Activated T-cell treated with anti-CD3 and anti-CD28 coated beads, Interleukin-2, amount 50 U/mL, for 72 hours (primary cell): ENCODE measurements at regions not wholly inside any gene's neighbourhood (a gene's known extent, or its start where the extent isn't known, plus 50 kb on each side); places are given as distances from the start of the nearest gene placed in this dataset.

Experiments
- ATAC-seq, 2 donors: fragments of 150-1000 bp; cut with Tn5 transposase; replicated peaks in 1 of 2; 2 replicates each; pipeline ENCODE4 v1.10.0; 2021; ENCODE audit warnings: moderate library complexity in 2 of 2, mild to moderate bottlenecking in 1 of 2
- DNase-seq, 2 donors: peaks; one replicate each; pipeline ENCODE4 v3.0.0; 2021 to 2022; ENCODE audit warnings: mixed read lengths in 1 of 2
- H3K27ac Mint-ChIP-seq: one replicate; pipeline ENCODE4 v1.8.0; 2022; ENCODE audit warnings: mild to moderate bottlenecking, moderate library complexity, mixed read lengths
- H3K27me3 Mint-ChIP-seq: one replicate; pipeline ENCODE4 v1.8.0; 2022; ENCODE audit warnings: low read depth, mixed read lengths
- H3K36me3 Mint-ChIP-seq, 2 donors: one replicate each; pipeline ENCODE4 v1.8.0; 2022; ENCODE audit warnings: mixed read lengths in 2 of 2, mild to moderate bottlenecking in 1 of 2; ENCODE audit not compliant: insufficient read depth in 2 of 2
- H3K4me1 Mint-ChIP-seq: one replicate; pipeline ENCODE4 v1.8.0; 2022; ENCODE audit warnings: low read depth, mixed read lengths
- H3K4me3 Mint-ChIP-seq, 2 donors: one replicate each; pipeline ENCODE4 v1.8.0; 2022; ENCODE audit warnings: mild to moderate bottlenecking in 2 of 2, mixed read lengths in 2 of 2, moderate library complexity in 2 of 2
- H3K9me3 Mint-ChIP-seq, 2 donors: one replicate each; pipeline ENCODE4 v1.8.0; 2022; ENCODE audit warnings: mixed read lengths in 2 of 2

DNA sequence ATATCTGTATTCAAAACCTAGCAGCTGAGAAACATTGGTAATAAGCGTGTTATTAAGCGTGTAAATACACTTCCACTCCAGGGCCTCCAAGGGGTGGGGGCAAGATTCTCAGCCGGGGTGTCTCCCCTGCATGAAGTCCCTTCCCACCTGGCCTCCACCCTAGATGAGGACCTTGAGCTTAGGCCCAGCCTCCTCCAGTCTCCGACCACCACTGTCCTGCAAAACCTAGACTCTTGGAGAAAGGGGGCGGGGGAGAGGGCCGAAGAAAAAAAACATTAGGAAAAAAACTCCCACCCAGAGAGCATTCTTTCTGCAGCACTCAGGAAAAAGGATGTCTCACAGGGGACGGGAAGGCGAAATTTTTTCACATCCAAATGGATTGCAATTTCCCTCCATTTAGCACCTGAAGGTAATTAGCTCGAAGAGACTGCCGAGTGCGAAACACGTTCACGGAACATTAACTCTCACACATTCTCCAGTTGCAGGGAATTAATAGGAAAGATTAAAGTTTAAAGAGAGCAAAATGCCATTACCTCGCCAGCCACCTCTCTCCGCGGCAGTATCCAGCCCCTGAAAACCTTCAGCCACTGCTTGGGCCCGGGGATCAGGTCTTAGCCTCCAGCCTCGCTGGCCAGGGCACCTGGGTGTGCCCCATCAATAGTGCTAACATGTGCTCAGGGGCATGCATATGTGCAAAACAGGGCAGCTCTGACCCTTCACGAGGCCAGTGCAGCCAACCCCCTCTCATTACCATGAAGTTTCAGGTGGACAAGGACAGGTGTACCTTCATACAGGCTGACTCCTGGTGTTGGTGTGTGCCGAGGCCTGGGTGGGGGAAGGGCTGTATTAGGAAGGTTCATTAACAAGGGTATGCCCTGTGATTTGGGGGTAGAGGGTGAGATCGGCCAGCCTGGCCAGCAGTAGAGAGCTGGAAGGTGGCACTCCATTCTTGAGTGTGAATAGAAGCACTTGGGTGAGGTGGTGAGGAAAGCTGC, 77.2 kb downstream of the HIF1AN start:
- no peak overlapping the region for H3K4me3 Mint-ChIP-seq
- no peaks in the 10 kb centered on the region for H3K4me1 Mint-ChIP-seq
- H3K27me3 Mint-ChIP-seq, result peaks cover 62% of the 10 kb centered on the region
- ATAC-seq (no peak), DNase-seq (no peak)
- H3K36me3 Mint-ChIP-seq, result no peaks in the 10 kb centered on the region
- no peak overlapping the region for H3K27ac Mint-ChIP-seq
- H3K9me3 Mint-ChIP-seq, result no peaks in the 10 kb centered on the region

DNA sequence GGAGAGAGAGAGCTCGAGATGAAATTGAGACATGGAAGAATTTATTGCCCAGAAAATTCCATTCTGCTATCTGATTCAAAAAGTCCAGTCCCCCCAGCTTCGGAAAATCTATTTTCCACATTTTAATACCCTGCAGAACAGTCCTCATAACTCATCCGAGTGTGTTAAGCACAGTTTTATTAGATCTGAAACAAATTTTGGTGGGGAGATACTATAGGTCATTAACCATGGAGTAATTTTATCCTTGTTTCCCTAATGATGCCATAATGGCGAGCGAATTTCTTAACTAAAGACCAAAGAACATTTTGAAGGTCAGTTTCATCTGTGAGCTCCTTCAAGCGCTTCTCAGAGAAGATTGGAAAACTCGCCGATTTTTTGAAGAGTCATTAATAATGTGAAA, 78.1 kb downstream of the HIF1AN start:
- H3K4me1 Mint-ChIP-seq, result no peaks in the 10 kb centered on the region
- H3K9me3 Mint-ChIP-seq, result no peaks in the 10 kb centered on the region
- H3K36me3 Mint-ChIP-seq, result no peaks in the 10 kb centered on the region
- no peak for DNase-seq
- no peak overlapping the region for H3K4me3 Mint-ChIP-seq
- no peak for ATAC-seq
- H3K27me3 Mint-ChIP-seq, result peaks cover 66% of the 10 kb centered on the region
- no peak overlapping the region for H3K27ac Mint-ChIP-seq

DNA sequence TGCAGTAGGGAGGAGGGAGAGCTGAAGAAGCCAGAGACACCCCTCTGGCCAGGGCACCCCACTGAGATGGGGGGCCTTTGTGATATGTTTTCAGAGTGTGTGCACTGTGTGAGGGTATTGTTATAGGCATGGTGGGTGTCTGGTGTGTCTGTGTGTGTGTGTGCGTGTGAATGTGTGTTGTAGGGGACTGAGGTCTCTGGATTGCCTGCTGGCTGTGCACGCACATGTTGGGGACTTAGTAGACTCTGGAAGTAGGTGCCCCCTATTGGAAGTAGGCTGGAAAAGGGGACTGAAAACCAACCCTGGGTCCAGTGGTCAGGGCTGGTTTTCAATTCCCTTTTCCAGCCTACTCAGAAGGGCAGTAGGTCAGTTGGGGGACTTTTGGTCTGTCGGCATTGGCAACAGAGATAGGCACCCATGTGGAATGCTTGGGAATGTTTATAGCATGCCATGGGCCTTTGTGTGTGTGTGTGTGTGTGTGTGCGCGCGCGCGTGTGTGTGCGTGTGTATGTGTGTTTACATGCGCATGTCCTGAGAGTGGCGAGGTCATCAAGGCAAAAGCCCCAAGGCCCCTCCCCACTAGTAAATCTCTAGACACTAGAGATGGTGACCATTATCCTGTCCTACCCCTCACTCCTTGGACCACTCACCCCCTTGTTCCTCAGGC, 78.8 kb downstream of the HIF1AN start:
- DNase-seq (no peak), ATAC-seq (no peak)
- Mint-ChIP-seq H3K36me3 (no peaks in the 10 kb centered on the region), H3K9me3 (no peaks in the 10 kb centered on the region), H3K27ac (no peak overlapping the region), H3K4me1 (no peaks in the 10 kb centered on the region), H3K4me3 (no peak overlapping the region), H3K27me3 (peaks cover 74% of the 10 kb centered on the region)

DNA sequence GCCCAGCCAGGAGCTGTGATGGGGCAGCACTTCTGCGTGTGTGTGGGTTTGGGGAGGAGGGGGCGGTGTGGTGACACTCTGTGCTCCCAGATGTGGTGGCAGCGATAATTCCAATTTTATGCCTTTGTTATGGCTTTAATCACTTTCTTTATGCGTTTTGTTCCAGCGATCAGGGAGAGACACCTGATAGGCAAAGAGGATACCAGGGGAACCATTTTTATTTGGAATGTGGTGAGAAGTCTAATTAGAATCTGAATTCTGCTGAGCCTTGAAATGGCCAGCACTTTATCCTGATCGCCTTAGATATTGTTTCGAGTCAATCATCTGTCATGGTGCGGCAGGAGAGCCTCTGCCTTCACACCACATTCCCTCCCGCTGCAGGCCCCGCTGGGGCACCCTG, 79.5 kb downstream of the HIF1AN start:
- Mint-ChIP-seq H3K4me1 (no peaks in the 10 kb centered on the region), H3K9me3 (no peaks in the 10 kb centered on the region), H3K27me3 (peaks cover 77% of the 10 kb centered on the region), H3K36me3 (no peaks in the 10 kb centered on the region), H3K27ac (no peak overlapping the region), H3K4me3 (no peak overlapping the region)
- DNase-seq (no peak), ATAC-seq (no peak)

- DNase-seq (no peak), ATAC-seq (no peak)
- no peak overlapping the region for H3K4me3 Mint-ChIP-seq
- no peaks in the 10 kb centered on the region for H3K4me1 Mint-ChIP-seq
- H3K27me3 Mint-ChIP-seq, result peaks cover 77% of the 10 kb centered on the region
- no peaks in the 10 kb centered on the region for H3K9me3 Mint-ChIP-seq
- no peak overlapping the region for H3K27ac Mint-ChIP-seq
- H3K36me3 Mint-ChIP-seq, result no peaks in the 10 kb centered on the region
Measured at GRCh38 chr10:100615908-100616307, 80.2 kb downstream of the HIF1AN start.

DNA sequence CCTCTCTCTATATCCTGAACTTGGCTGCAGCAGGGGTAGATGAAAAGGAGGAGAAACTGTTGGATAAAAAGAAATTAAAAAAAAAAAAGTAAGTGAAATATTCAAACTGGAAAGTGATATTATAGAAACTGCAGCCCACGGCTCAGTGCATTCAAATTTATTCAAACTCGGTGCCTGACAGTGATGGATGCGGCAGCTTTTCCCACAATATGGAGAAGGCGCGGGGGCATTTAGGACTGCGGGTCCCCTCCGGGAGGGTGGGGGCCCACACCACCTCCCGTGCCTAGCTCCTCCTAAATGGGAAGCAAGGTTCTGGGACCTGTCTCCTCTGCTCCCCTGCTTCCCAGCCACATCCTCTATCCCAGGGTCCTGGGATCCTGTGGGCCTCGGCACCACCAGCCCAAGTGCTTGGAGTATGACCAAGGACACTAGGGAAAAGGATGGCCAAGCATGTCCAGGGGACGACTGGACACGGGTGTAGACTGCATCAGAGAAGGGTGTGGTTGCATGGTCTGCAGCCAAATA, 82.4 kb downstream of the HIF1AN start:
- no peak for DNase-seq
- Mint-ChIP-seq H3K36me3 (no peaks in the 10 kb centered on the region), H3K4me3 (no peak overlapping the region)

DNA sequence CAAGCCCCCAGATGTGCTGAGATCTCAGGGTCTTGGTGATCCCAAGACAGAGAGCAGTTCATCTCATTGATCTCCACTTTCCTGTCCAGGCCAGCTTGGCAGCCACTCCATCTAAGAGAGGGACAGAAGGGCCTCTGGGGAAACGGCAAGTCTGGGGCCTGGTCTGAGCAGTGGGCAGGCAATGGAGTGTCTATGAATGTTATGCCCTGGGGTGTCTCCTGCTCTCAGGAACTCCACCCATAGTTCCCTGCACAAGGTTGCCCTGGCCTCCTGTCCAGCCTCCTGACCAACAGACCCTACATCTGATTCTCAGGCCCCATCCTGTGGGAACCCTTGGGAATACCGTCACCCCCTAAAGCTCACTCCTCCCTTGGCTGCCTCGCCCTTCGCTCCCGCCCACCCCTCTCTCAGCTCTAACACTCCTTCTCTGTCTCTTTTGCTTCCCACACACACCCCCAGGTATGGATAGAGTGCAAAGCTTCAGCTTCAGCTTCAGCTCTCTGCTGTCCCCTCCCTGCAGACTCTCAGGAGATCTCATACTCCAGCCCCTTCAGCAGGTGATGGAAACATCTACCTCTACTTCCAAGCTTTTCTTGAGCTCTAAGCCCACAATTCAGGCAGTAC, 83.0 kb downstream of the HIF1AN start:
- Mint-ChIP-seq H3K27me3 (peaks cover 73% of the 10 kb centered on the region), H3K4me1 (no peaks in the 10 kb centered on the region), H3K4me3 (no peak overlapping the region), H3K9me3 (no peaks in the 10 kb centered on the region), H3K27ac (no peak overlapping the region), H3K36me3 (no peaks in the 10 kb centered on the region)
- DNase-seq, result no peak
- no peak for ATAC-seq

More for the DNA sequence above, 82.4 kb downstream of the HIF1AN start:
- H3K27ac Mint-ChIP-seq, result no peak overlapping the region
- no peaks in the 10 kb centered on the region for H3K9me3 Mint-ChIP-seq
- peaks cover 73% of the 10 kb centered on the region for H3K27me3 Mint-ChIP-seq
- H3K4me1 Mint-ChIP-seq, result no peaks in the 10 kb centered on the region
- no peak for ATAC-seq

GRCh38 chr10:100620087-100620835, 84.5 kb downstream of the HIF1AN start:
- ATAC-seq, result no peak
- Mint-ChIP-seq H3K4me1 (no peaks in the 10 kb centered on the region), H3K27ac (no peak overlapping the region), H3K36me3 (no peaks in the 10 kb centered on the region), H3K27me3 (peaks cover 83% of the 10 kb centered on the region), H3K4me3 (no peak overlapping the region), H3K9me3 (no peaks in the 10 kb centered on the region)
- DNase-seq, result no peak

- no peaks in the 10 kb centered on the region for H3K9me3 Mint-ChIP-seq
- peaks cover 82% of the 10 kb centered on the region for H3K27me3 Mint-ChIP-seq
- no peaks in the 10 kb centered on the region for H3K4me1 Mint-ChIP-seq
- ATAC-seq, result peak; percentile 26 to 50
- H3K4me3 Mint-ChIP-seq, result peak overlapping the region; percentile 46 to 78
- DNase-seq, result peak; percentile 18 to 43
- H3K27ac Mint-ChIP-seq, result no peak overlapping the region
- no peaks in the 10 kb centered on the region for H3K36me3 Mint-ChIP-seq
Measured at GRCh38 chr10:100621360-100622205, 85.8 kb downstream of the HIF1AN start.

- Mint-ChIP-seq H3K27ac (no peak overlapping the region), H3K4me3 (no peak overlapping the region), H3K36me3 (no peaks in the 10 kb centered on the region), H3K9me3 (no peaks in the 10 kb centered on the region), H3K4me1 (no peaks in the 10 kb centered on the region), H3K27me3 (peaks cover 75% of the 10 kb centered on the region)
- DNase-seq (no peak), ATAC-seq (no peak)
Measured at GRCh38 chr10:100622946-100623345, 87.2 kb downstream of the HIF1AN start.

GRCh38 chr10:100623521-100624230, 87.9 kb downstream of the HIF1AN start:
- Mint-ChIP-seq H3K27me3 (peaks cover 73% of the 10 kb centered on the region), H3K36me3 (no peaks in the 10 kb centered on the region), H3K4me3 (no peak overlapping the region), H3K4me1 (no peaks in the 10 kb centered on the region), H3K9me3 (no peaks in the 10 kb centered on the region), H3K27ac (no peak overlapping the region)
- no peak for ATAC-seq
- DNase-seq, result no peak
